Activated naive CD4-positive, alpha-beta T cell treated with anti-CD3 and anti-CD28 coated beads, Interleukin-2, amount 50 U/mL, for 24 hours (primary cell): ENCODE measurements at regions not wholly inside any gene's neighbourhood (a gene's known extent, or its start where the extent isn't known, plus 50 kb on each side); places are given as distances from the start of the nearest gene placed in this dataset.

Experiments used
- H3K27ac Mint-ChIP-seq: one replicate; pipeline ENCODE4 v1.8.0; 2021; ENCODE audit warnings: mild to moderate bottlenecking, mixed read lengths
- H3K27me3 Mint-ChIP-seq: one replicate; pipeline ENCODE4 v1.8.0; 2021; ENCODE audit warnings: mixed read lengths
- H3K36me3 Mint-ChIP-seq: one replicate; pipeline ENCODE4 v1.8.0; 2021; ENCODE audit warnings: mixed read lengths
- H3K4me1 Mint-ChIP-seq: one replicate; pipeline ENCODE4 v1.8.0; 2021; ENCODE audit warnings: mixed read lengths
- H3K4me3 Mint-ChIP-seq: one replicate; pipeline ENCODE4 v1.8.0; 2021; ENCODE audit warnings: mild to moderate bottlenecking, mixed read lengths
- H3K9me3 Mint-ChIP-seq: one replicate; pipeline ENCODE4 v1.8.0; 2021; ENCODE audit warnings: mixed read lengths

DNA sequence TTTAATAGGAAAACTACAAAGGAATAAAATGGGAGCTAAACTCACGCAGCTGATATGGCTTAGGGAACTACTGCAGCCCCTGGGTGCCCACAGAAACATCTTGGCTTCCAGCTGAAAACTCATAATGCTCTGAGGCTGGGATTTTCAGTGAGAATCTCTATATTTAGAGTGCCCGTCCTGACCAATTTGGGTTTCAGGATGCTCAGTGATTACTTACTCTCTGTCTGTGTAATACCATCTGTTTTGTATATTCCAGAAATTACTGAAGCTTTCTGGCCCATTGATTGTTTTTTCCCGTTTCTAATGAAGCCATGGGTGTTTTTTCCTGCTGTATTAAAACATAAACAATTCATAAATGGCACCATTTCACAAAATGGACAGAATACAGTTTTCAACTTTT lies 50.6 kb upstream of the ZNF385D start:
- Mint-ChIP-seq H3K27me3 (no peaks in the 10 kb centered on the region), H3K36me3 (no peaks in the 10 kb centered on the region), H3K27ac (no peak overlapping the region), H3K9me3 (peaks cover 27% of the 10 kb centered on the region), H3K4me1 (no peaks in the 10 kb centered on the region), H3K4me3 (no peak overlapping the region)

DNA sequence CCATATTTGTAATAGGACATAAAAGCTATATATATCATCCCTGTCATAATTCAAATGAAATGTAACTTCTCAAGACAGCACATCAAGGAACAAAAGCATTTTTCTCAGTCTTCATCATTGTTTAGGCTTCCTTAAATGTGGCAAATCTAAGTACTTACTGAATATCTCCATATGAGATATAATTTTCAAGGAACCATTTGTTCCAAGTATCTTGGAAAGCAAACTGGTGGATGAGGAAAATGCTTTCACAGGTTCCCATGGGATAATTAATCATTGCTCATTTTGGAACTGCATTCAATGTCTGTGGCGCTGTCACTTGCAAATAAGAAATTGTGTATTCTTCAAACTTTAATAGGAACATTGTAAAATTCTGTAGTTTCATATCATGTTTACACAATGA lies 52.6 kb upstream of the ZNF385D start:
- Mint-ChIP-seq H3K36me3 (no peaks in the 10 kb centered on the region), H3K4me1 (no peaks in the 10 kb centered on the region), H3K27ac (no peak overlapping the region), H3K4me3 (no peak overlapping the region), H3K27me3 (no peaks in the 10 kb centered on the region), H3K9me3 (peaks cover 23% of the 10 kb centered on the region)

DNA sequence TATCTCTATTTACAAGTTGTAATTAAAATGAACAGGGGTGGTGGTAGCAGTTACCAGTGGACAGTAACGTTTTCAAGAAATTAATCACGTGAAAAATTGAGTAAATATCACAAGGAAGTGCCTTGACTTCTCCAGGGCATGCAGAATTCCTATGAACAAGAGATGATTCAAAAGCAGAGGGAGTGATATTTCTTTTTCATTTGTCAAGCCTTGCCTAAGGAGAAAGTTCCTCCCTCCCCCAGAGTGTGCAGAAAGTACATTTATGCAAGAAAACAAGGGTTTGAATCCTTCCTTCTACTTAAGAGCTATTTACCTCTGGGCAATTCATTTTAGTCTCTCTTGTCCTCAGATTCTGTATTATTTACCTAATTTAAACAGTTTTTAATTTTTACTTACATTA lies 53.3 kb upstream of the ZNF385D start:
- H3K4me1 Mint-ChIP-seq: no peaks in the 10 kb centered on the region

DNA sequence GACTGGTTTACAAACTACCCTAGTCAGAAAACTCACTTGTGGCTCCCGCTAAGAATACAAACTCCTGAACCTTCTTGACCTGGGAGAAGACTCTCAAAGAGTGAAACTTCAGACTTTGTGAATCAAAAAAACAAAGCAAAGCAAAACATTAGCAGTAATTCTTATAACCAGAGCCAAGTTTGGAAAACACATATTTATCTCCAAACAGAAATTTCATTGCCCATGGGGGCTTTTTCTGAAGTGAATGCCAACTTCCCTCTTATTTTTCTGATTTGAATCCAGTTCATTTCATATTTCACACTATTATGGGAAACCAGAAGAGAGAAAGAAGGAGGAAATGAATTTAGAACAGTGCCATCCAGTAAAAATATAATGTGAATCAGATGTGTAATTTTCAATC lies 55.7 kb upstream of the ZNF385D start:
- no peak overlapping the region for H3K27ac Mint-ChIP-seq
- H3K27me3 Mint-ChIP-seq: no peaks in the 10 kb centered on the region
- H3K36me3 Mint-ChIP-seq: no peaks in the 10 kb centered on the region
- H3K4me3 Mint-ChIP-seq: no peak overlapping the region
- no peaks in the 10 kb centered on the region for H3K4me1 Mint-ChIP-seq
- H3K9me3 Mint-ChIP-seq: peaks cover 5% of the 10 kb centered on the region

More for the DNA sequence above, 53.3 kb upstream of the ZNF385D start:
- Mint-ChIP-seq H3K36me3 (no peaks in the 10 kb centered on the region), H3K9me3 (peaks cover 18% of the 10 kb centered on the region), H3K4me3 (no peak overlapping the region), H3K27me3 (no peaks in the 10 kb centered on the region), H3K27ac (no peak overlapping the region)

DNA sequence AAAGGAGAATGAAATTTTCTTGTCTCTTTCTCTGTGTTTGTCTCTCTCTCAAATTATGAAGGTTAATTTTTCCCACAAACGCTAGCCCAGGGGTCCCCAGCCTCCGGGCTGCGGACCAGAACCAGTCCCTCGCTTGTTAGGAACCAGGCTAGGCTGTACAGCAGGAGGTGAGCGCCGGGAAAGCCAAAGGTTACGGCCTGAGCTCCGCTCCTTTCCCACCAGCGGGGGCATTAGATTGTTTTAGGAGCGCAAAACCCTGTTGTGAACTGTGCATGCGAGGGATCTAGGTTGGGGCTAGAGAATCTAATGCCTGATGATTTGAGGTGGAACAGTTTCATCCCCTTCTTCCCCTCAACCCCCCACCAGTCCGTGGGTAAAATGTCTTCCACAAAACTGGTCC lies 74.7 kb upstream of the ZNF385D start:
- H3K4me3 Mint-ChIP-seq: no peak overlapping the region
- no peak overlapping the region for H3K27ac Mint-ChIP-seq
- H3K9me3 Mint-ChIP-seq: peaks cover 19% of the 10 kb centered on the region
- H3K4me1 Mint-ChIP-seq: no peaks in the 10 kb centered on the region
- H3K36me3 Mint-ChIP-seq: no peaks in the 10 kb centered on the region
- H3K27me3 Mint-ChIP-seq: no peaks in the 10 kb centered on the region

DNA sequence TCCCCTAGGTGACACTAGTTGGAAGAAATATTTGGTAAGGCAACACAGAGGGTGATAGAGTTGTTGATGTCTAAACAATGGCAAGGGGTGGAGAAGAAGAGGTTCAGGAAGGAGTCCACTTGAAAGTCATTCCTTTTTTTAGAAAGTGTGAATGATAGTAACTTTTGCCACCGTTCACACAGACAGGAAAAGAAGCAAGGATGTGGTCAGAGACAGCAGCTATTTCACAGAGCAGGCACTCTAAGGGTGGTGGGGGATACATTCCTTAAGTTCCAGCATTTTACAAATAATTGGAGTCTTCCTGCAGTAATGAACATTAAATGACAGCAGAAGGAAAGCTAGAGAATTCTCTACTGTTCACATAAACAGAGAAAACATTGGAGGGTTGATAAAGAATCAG lies 75.4 kb upstream of the ZNF385D start:
- H3K27me3 Mint-ChIP-seq: no peaks in the 10 kb centered on the region
- no peak overlapping the region for H3K27ac Mint-ChIP-seq
- H3K4me3 Mint-ChIP-seq: no peak overlapping the region
- H3K4me1 Mint-ChIP-seq: no peaks in the 10 kb centered on the region
- peaks cover 19% of the 10 kb centered on the region for H3K9me3 Mint-ChIP-seq
- H3K36me3 Mint-ChIP-seq: no peaks in the 10 kb centered on the region

DNA sequence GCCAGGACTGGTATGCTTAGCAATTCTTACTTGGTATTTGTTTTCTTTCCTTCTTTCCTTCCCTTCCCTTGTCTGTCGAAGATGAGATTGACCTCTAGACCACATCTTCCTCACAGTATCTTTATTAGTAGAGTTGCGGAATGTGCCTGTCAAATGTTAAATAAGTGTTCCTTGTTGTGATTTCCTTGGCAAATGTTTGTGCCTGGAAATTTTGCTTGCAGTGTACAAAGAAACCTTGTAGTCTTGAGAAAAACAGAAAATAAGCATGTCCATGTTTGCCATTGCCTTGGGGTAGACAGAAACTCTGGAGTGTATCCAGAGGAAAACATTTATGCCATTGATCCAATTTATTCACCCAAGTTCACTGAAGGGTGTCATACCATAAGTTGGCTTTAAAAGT lies 79.5 kb upstream of the ZNF385D start:
- Mint-ChIP-seq H3K4me1 (no peaks in the 10 kb centered on the region), H3K4me3 (no peak overlapping the region), H3K27ac (no peak overlapping the region), H3K27me3 (no peaks in the 10 kb centered on the region), H3K9me3 (peaks cover 13% of the 10 kb centered on the region), H3K36me3 (no peaks in the 10 kb centered on the region)

DNA sequence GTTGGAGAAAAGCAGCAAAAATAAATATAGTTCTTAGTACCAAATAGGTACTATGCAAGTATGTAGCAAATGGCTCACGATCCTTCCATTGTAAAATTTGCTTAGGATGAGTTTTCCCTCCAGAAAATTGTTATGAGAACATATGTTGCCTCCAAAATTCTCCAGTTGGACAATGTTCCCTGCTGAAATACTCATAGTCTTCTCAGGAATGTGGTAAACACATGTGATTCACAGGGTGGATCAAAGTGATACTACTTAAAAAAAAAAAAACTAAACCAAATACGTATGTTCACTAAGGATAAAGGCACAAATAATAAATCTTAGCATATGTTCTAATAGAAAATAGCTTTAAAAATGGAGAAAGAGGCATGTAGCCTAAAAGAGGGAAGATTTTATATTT lies 84.3 kb upstream of the ZNF385D start:
- H3K4me1 Mint-ChIP-seq: no peaks in the 10 kb centered on the region
- H3K27me3 Mint-ChIP-seq: no peaks in the 10 kb centered on the region
- no peaks in the 10 kb centered on the region for H3K36me3 Mint-ChIP-seq
- no peaks in the 10 kb centered on the region for H3K9me3 Mint-ChIP-seq
- no peak overlapping the region for H3K4me3 Mint-ChIP-seq
- no peak overlapping the region for H3K27ac Mint-ChIP-seq

DNA sequence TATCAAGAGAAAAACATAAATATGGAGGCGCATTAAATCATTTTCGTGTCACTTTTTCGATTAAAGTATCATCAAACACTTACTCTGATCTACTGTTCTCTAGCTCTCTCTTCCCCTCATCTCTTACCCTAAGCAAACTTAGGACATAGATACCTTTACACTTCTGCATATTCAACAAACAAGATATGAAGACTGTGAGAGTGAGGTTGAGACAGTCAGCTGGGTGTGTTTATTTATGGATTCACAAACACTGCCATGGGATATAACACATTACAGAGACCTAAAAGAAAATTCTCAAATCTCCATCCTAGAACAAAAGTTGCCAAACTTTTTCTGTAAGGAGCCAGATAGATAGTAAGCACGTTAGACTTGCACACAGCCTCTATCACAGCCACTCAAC lies 85.2 kb upstream of the ZNF385D start:
- no peaks in the 10 kb centered on the region for H3K9me3 Mint-ChIP-seq
- no peak overlapping the region for H3K27ac Mint-ChIP-seq
- H3K36me3 Mint-ChIP-seq: no peaks in the 10 kb centered on the region
- no peaks in the 10 kb centered on the region for H3K4me1 Mint-ChIP-seq
- H3K27me3 Mint-ChIP-seq: no peaks in the 10 kb centered on the region
- H3K4me3 Mint-ChIP-seq: no peak overlapping the region

DNA sequence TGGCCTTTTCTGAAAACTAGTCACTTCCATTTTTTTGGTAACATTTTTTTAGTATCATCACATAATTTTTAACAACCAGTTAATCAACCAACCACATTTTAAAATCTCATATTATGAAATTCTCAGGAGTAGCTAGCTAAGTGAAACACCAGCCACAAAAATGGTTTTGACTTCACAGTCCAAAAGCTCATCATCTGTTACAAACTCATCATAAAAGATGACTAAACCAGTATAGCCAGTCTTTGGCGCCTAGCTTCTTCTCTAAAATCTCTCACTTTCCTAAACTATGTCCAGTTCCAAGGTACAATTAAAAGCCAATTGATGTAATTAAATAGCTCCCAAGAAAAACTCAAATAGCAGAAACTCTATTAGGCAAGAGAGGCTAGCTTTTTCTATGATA lies 88.2 kb upstream of the ZNF385D start:
- H3K4me3 Mint-ChIP-seq: no peak overlapping the region
- peaks cover 5% of the 10 kb centered on the region for H3K9me3 Mint-ChIP-seq
- no peaks in the 10 kb centered on the region for H3K27me3 Mint-ChIP-seq
- no peaks in the 10 kb centered on the region for H3K36me3 Mint-ChIP-seq
- H3K27ac Mint-ChIP-seq: no peak overlapping the region
- no peaks in the 10 kb centered on the region for H3K4me1 Mint-ChIP-seq

DNA sequence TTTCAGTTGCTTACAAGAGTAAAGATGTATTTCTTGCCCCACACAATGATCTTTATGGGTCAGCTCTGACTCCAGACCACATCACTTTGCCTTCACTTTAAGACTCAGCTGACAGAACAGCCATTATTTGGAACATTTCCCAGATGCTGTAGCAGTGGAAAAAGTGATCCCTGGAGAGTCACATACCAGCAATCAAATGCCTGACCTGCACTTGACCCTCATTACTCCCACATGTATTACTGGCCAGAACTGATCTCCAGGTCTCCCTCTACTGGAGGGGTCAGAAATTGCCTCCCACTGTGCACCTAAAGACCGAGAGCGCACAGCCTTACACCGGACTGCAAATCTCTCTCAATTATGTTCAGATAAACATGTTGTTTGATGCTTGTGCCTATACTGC lies 88.6 kb upstream of the ZNF385D start:
- H3K9me3 Mint-ChIP-seq: peaks cover 5% of the 10 kb centered on the region
- no peak overlapping the region for H3K4me3 Mint-ChIP-seq
- no peaks in the 10 kb centered on the region for H3K27me3 Mint-ChIP-seq
- no peaks in the 10 kb centered on the region for H3K36me3 Mint-ChIP-seq
- no peak overlapping the region for H3K27ac Mint-ChIP-seq
- H3K4me1 Mint-ChIP-seq: no peaks in the 10 kb centered on the region

DNA sequence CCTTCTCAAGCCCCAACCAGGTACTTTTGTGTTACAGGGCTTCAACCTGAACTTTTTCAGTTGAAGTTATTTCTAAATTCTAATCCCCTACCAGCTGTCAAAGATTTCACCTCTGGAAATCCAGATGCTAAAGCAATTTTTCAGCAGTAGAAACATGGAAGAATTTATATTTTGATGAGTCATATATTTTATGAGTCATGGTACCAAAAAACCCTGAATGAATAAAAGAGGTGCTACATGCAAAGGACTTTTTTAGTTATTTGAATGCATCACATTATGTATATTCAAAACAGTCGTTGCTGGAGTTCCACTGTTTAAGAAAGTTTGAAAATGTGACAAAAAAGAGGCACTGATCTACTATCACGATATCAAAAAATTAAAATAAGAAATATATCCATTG lies 96.0 kb upstream of the ZNF385D start:
- Mint-ChIP-seq H3K4me3 (no peak overlapping the region), H3K27me3 (no peaks in the 10 kb centered on the region), H3K9me3 (peaks cover 5% of the 10 kb centered on the region), H3K36me3 (no peaks in the 10 kb centered on the region), H3K4me1 (no peaks in the 10 kb centered on the region), H3K27ac (no peak overlapping the region)

DNA sequence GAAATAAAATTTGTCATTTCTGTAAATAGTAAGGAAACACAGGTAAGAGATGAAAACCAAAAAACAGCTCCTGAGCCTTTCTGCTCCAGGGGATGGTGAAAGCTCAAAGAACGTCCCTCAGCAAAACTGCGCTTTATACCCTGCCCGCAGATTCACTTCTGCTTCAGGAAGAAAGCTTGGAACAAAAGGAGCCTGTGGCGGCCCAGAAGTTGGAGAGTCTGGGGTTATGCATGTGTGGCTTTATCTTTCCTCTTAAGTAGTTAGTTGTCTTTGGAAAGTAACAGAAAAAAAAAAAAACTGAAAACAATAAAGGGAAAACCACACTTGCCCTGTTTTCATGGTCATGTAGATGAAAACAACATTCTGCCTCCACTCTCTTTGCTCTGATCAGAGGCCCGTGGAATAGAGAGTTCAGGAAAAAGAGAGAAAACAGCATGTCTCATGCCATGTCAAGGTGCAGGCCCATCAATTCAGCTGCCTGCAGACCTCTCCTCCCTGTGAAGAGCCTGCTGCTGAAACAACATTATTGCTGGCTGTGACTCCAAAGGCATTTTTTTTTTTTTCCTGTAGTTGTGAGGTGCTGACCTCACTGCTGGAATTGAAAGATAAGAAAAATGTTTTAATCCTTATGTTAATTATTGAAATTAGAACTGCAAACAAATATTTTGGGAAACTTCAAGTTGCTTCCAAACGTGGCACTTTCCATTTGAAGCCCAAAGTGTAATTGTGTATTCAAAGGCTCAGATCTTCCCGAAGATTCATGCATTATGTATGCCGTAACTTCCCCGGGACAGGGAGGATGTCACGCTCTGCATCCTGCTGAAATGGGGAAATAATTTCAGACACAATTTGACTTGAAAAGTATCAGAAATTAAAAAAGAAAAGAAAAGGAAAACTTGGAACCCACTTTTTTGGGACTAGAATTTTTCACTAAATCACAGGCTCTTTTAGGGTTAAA lies 108.4 kb upstream of the ZNF385D start:
- Mint-ChIP-seq H3K36me3 (no peaks in the 10 kb centered on the region), H3K4me1 (no peaks in the 10 kb centered on the region), H3K27me3 (no peaks in the 10 kb centered on the region), H3K27ac (no peak overlapping the region), H3K9me3 (peaks cover 4% of the 10 kb centered on the region), H3K4me3 (no peak overlapping the region)

DNA sequence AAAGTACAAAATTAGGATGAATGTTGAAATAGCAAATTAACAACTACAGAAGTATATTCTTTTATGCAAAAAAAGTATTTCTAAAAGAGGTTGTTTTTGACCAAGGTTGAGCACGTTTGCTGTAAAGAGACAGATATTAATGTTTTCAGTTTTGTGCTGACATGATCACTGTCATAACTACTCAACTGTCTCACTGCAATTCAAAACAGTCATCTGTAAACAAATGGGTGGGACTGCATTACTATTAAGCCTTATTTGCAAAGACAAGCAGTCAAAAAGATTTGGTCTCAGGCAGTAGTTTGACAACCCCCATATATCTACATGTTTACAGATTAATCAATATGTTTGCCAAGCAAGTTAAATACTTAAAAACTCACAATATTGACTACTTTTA lies 109.1 kb upstream of the ZNF385D start:
- Mint-ChIP-seq H3K36me3 (no peaks in the 10 kb centered on the region), H3K4me1 (no peaks in the 10 kb centered on the region), H3K4me3 (no peak overlapping the region), H3K27ac (no peak overlapping the region), H3K9me3 (peaks cover 4% of the 10 kb centered on the region), H3K27me3 (no peaks in the 10 kb centered on the region)

DNA sequence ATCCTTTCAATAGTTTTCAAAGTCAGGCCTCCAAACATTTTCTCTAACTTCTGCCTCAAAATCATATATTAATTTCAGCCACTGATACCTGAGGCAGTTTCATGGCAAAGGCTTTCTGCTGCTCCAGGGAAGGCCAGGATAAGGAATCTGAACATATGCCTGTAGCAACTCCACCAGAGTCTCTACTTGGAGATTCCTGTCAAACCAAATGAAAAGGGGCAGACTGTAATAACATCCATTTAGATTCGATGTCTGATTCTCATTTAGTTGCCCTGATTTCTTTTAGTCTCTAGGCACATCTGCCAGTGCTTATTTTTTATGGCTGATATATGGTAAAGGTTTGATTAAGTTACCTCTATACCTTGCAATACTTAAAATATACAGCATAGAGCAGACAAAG lies 109.6 kb upstream of the ZNF385D start:
- Mint-ChIP-seq H3K27me3 (no peaks in the 10 kb centered on the region), H3K9me3 (peaks cover 4% of the 10 kb centered on the region), H3K4me3 (no peak overlapping the region), H3K4me1 (no peaks in the 10 kb centered on the region), H3K36me3 (no peaks in the 10 kb centered on the region), H3K27ac (no peak overlapping the region)

DNA sequence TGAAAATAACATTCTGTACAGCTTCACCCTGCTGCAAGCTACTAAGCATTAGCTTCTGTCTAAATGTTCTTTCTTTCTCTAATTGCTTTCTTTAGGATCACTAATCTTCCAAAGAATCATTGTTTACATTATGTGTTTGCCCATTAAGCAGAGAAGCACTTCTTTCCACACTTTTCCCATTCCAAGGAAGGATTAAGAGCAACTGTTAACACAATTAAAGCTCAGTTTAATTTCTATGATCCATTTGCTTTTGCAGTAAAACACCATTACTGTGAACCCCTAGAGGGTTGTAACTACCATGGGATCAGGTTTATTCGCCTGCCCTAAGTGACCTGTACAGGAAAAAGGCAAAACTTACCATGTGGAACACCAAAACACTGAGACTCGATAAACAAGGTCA lies 125.8 kb upstream of the ZNF385D start:
- Mint-ChIP-seq H3K27ac (no peak overlapping the region), H3K4me1 (no peaks in the 10 kb centered on the region), H3K27me3 (no peaks in the 10 kb centered on the region), H3K36me3 (no peaks in the 10 kb centered on the region), H3K4me3 (no peak overlapping the region), H3K9me3 (peaks cover 8% of the 10 kb centered on the region)
